Activated B cell treated with CpG ODN at 0.5 μM for 24 hours (primary cell): ENCODE measurements at regions not wholly inside any gene's neighbourhood (a gene's known extent, or its start where the extent isn't known, plus 50 kb on each side); places are given as distances from the start of the nearest gene placed in this dataset.
A peak's percentile ranks its signal among the peaks of the same experiment; 100 is the strongest.
"Not testable (repeated sequence)": the region's sequence is repeated elsewhere in the genome, so short reads cannot be mapped to it uniquely, and the experiment has no call there.

Experiments
- ATAC-seq: fragments of 200-7000 bp; cut with Tn5 transposase; one replicate; pipeline ENCODE4 v1.10.0; 2021; ENCODE audit warnings: low read depth, mild to moderate bottlenecking, moderate library complexity
- CTCF ChIA-PET: fragments of 350-600 bp; sonication (Branson Sonifier 250); formaldehyde crosslinking; loops from one replicate; lab custom pipeline; 2021; ENCODE audit warnings: antibody characterized with exemption; lab: Charles Lee
- POLR2A ChIA-PET: fragments of 350-600 bp; sonication (Branson Sonifier 250); formaldehyde crosslinking; loops from one replicate; lab custom pipeline; 2021; ENCODE audit warnings: antibody characterized with exemption; lab: Charles Lee
- DNase-seq: peaks from one replicate; pipeline ENCODE4 v3.0.0; 2022
- H3K27ac Mint-ChIP-seq: one replicate; pipeline ENCODE4 v1.8.0; 2020; ENCODE audit warnings: mixed read lengths
- H3K27me3 Mint-ChIP-seq: one replicate; pipeline ENCODE4 v1.8.0; 2021; ENCODE audit warnings: mixed read lengths
- H3K36me3 Mint-ChIP-seq: one replicate; pipeline ENCODE4 v1.8.0; 2021; ENCODE audit warnings: low read depth, mixed read lengths
- H3K4me1 Mint-ChIP-seq: one replicate; pipeline ENCODE4 v1.8.0; 2021; ENCODE audit warnings: mixed read lengths
- H3K4me3 Mint-ChIP-seq: one replicate; pipeline ENCODE4 v1.8.0; 2020; ENCODE audit warnings: mild to moderate bottlenecking, mixed read lengths
- H3K9me3 Mint-ChIP-seq: one replicate; pipeline ENCODE4 v1.8.0; 2020; ENCODE audit warnings: mixed read lengths
- intact Hi-C: fragments of 100-400 bp; cut with micrococcal nuclease; formaldehyde crosslinking; loops from one replicate; pipeline ENCODE4 v1.15.1; 2024
- TF ChIP-seq, protein P1 (sequence below): fragments of 200-600 bp; IDR thresholded peaks from one replicate; pipeline ENCODE4 v1.8.0; 2022; ENCODE audit warnings: antibody characterized with exemption, mild to moderate bottlenecking

GRCh38 chr14:53217316-53217994 is 64.3 kb upstream of the DDHD1 start:
- peaks cover 6% of the 10 kb centered on the region for H3K4me1 Mint-ChIP-seq
- no peaks in the 10 kb centered on the region for H3K36me3 Mint-ChIP-seq
- H3K27ac Mint-ChIP-seq = peak overlapping the region; percentile 76
- ChIA-PET POLR2A (interaction anchor here (0.8 to 1.8 kb wide), 2 partner anchors 65 to 89 kb away, joined by 3 to 13 read pairs; partner anchors contain the start of gene DDHD1), CTCF (interaction anchor here (0.6 to 1.0 kb wide), 2 partner anchors 65 to 79 kb away, joined by 3 to 4 read pairs; no protein-coding TSS in a partner anchor)
- H3K27me3 Mint-ChIP-seq = no peaks in the 10 kb centered on the region
- DNase-seq (peak; percentile 78), ATAC-seq (peak; percentile 98)
- TF ChIP-seq, protein P1, sequence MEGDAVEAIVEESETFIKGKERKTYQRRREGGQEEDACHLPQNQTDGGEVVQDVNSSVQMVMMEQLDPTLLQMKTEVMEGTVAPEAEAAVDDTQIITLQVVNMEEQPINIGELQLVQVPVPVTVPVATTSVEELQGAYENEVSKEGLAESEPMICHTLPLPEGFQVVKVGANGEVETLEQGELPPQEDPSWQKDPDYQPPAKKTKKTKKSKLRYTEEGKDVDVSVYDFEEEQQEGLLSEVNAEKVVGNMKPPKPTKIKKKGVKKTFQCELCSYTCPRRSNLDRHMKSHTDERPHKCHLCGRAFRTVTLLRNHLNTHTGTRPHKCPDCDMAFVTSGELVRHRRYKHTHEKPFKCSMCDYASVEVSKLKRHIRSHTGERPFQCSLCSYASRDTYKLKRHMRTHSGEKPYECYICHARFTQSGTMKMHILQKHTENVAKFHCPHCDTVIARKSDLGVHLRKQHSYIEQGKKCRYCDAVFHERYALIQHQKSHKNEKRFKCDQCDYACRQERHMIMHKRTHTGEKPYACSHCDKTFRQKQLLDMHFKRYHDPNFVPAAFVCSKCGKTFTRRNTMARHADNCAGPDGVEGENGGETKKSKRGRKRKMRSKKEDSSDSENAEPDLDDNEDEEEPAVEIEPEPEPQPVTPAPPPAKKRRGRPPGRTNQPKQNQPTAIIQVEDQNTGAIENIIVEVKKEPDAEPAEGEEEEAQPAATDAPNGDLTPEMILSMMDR = no peak
- intact Hi-C loops = loop anchor here (1.0 to 2.0 kb wide), 3 partner anchors 64 to 427 kb away; partner anchors contain the start of genes DDHD1 and GNPNAT1
- no peaks in the 10 kb centered on the region for H3K9me3 Mint-ChIP-seq
- peak overlapping the region; percentile 87 for H3K4me3 Mint-ChIP-seq

GRCh38 chr14:53216955-53217315 is 63.8 kb upstream of the DDHD1 start:
- intact Hi-C loops = loop anchor here (1.0 to 2.0 kb wide), 3 partner anchors 64 to 426 kb away; partner anchors contain the start of genes DDHD1 and GNPNAT1
- not testable (repeated sequence) for H3K9me3 Mint-ChIP-seq, H3K36me3 Mint-ChIP-seq, H3K4me1 Mint-ChIP-seq, ATAC-seq, DNase-seq, H3K27me3 Mint-ChIP-seq
- POLR2A ChIA-PET = interaction anchor here (1.8 kb wide), 1 partner anchor 64 kb away, joined by 13 read pairs; the partner anchor contains the start of gene DDHD1
- CTCF ChIA-PET = interaction anchor here (1.0 kb wide), 1 partner anchor 65 kb away, joined by 3 read pairs; no protein-coding TSS in a partner anchor
- peak overlapping the region; percentile 87 for H3K4me3 Mint-ChIP-seq
- H3K27ac Mint-ChIP-seq = peak overlapping the region; percentile 76

GRCh38 chr14:53216478-53216877 is 63.4 kb upstream of the DDHD1 start:
- H3K9me3 Mint-ChIP-seq, DNase-seq, H3K4me1 Mint-ChIP-seq, H3K27ac Mint-ChIP-seq, CTCF ChIA-PET, ATAC-seq, H3K36me3 Mint-ChIP-seq, H3K27me3 Mint-ChIP-seq, POLR2A ChIA-PET: not testable (repeated sequence)
- intact Hi-C loops = loop anchor here (2.0 kb wide), 1 partner anchor 426 kb away; the partner anchor contains the start of gene GNPNAT1
- H3K4me3 Mint-ChIP-seq = peak overlapping the region; percentile 13

DNA sequence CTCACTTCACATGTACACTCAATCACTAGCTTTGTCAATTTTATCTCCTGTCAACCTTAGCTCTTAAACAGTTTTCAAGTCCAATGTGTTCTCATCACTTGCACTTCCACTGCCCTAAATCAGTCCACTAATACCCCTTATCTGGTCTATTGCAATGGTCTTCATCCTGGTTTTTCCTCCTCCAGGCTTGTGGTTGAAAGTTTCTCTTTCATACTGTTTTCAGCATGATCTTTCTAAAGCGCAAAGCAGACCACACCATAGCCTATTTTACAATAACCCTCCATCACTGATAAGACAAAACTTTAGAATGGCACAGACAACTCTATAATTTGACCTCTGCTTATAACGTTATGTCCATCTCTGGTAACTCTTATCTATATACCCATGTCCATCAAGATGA is 62.0 kb upstream of the DDHD1 start:
- intact Hi-C loops = no loop called here
- ChIA-PET POLR2A (no interaction called here), CTCF (no interaction called here)
- H3K4me1 Mint-ChIP-seq = peaks cover 6% of the 10 kb centered on the region
- H3K36me3 Mint-ChIP-seq = no peaks in the 10 kb centered on the region
- ATAC-seq (no peak), DNase-seq (no peak)
- TF ChIP-seq, protein P1 = no peak
- no peaks in the 10 kb centered on the region for H3K9me3 Mint-ChIP-seq
- H3K4me3 Mint-ChIP-seq = no peak overlapping the region
- H3K27ac Mint-ChIP-seq = no peak overlapping the region
- no peaks in the 10 kb centered on the region for H3K27me3 Mint-ChIP-seq

- ATAC-seq (no peak), DNase-seq (no peak)
- POLR2A ChIA-PET = interaction anchor here (0.5 kb wide), 1 partner anchor 66 kb away, joined by 3 read pairs; no protein-coding TSS in a partner anchor
- no peak overlapping the region for H3K27ac Mint-ChIP-seq
- H3K36me3 Mint-ChIP-seq = no peaks in the 10 kb centered on the region
- no peaks in the 10 kb centered on the region for H3K27me3 Mint-ChIP-seq
- no peaks in the 10 kb centered on the region for H3K9me3 Mint-ChIP-seq
- peaks cover 6% of the 10 kb centered on the region for H3K4me1 Mint-ChIP-seq
- TF ChIP-seq, protein P1 = no peak
- H3K4me3 Mint-ChIP-seq = no peak overlapping the region
- CTCF ChIA-PET = no interaction called here
- intact Hi-C loops = no loop called here
These were observed 61.3 kb upstream of the DDHD1 start for GRCh38 chr14:53214384-53214783.

DNA sequence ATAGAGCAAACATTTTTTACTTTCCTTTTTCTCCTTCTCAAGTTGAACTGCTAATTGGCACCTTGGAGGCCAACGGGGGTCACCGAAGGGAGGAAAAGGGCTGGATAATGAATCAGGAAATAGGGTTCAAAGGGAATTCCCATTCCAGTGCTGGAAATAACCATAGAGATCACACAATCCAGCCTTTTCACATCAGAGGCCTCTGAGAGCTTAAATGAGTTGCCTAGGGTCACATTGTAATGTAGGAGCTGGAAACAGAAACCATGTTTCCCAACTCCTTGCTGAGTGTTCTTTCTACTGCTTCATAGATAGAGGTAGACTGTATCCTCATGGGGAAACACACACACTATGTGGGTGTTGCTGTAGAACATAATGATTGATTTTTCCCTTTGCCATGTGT is 60.6 kb upstream of the DDHD1 start:
- intact Hi-C loops = no loop called here
- peaks cover 6% of the 10 kb centered on the region for H3K4me1 Mint-ChIP-seq
- ATAC-seq (no peak), DNase-seq (no peak)
- H3K27me3 Mint-ChIP-seq = no peaks in the 10 kb centered on the region
- no peaks in the 10 kb centered on the region for H3K36me3 Mint-ChIP-seq
- H3K4me3 Mint-ChIP-seq = no peak overlapping the region
- no peaks in the 10 kb centered on the region for H3K9me3 Mint-ChIP-seq
- ChIA-PET POLR2A (no interaction called here), CTCF (no interaction called here)
- TF ChIP-seq, protein P1 = no peak
- no peak overlapping the region for H3K27ac Mint-ChIP-seq
